ENCODE measurements at regions not wholly inside any gene's neighbourhood (a gene's known extent, or its start where the extent isn't known, plus 50 kb on each side); places are given as distances from the start of the nearest gene placed in this dataset.
"Not testable (repeated sequence)": the region's sequence is repeated elsewhere in the genome, so short reads cannot be mapped to it uniquely, and the experiment has no call there.

DNA sequence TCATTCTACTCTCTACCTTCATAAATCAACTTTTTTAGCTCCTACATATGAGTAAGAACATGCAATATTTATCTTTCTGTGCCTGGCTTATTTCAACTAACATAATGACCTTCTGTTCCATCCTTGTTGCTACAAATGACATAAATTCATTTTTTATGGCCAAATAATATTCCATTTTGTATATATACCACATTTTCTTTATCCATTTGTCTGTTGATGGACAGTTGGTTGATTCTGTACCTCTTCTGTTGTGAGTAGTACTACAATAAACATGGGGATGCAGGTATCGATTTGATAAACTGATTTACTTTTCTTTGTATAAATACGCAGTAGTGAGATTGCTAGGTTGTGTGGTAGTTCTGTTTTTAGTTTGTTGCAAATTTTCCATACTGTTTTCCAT, 279.5 kb upstream of the NFIA start:
- no peaks in the 10 kb centered on the region for H3K27me3 ChIP-seq
- H3K9me3 ChIP-seq: no peaks in the 10 kb centered on the region
- no peaks in the 10 kb centered on the region for H3K36me3 ChIP-seq
- H3K4me1 ChIP-seq (ENCODE audit: control insufficient read depth in 1 of 2, insufficient read depth in 1 of 2, low read depth in 1 of 2, low read length in 1 of 2): no peaks in the 10 kb centered on the region
- TF ChIP-seq, protein P1, sequence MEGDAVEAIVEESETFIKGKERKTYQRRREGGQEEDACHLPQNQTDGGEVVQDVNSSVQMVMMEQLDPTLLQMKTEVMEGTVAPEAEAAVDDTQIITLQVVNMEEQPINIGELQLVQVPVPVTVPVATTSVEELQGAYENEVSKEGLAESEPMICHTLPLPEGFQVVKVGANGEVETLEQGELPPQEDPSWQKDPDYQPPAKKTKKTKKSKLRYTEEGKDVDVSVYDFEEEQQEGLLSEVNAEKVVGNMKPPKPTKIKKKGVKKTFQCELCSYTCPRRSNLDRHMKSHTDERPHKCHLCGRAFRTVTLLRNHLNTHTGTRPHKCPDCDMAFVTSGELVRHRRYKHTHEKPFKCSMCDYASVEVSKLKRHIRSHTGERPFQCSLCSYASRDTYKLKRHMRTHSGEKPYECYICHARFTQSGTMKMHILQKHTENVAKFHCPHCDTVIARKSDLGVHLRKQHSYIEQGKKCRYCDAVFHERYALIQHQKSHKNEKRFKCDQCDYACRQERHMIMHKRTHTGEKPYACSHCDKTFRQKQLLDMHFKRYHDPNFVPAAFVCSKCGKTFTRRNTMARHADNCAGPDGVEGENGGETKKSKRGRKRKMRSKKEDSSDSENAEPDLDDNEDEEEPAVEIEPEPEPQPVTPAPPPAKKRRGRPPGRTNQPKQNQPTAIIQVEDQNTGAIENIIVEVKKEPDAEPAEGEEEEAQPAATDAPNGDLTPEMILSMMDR (IDR thresholded peaks at IDR 0.05): no peak
- no peak overlapping the region for H3K4me3 ChIP-seq (ENCODE audit: low read depth in 1 of 2, low read length in 1 of 2)
- no peak overlapping the region for H3K27ac ChIP-seq

DNA sequence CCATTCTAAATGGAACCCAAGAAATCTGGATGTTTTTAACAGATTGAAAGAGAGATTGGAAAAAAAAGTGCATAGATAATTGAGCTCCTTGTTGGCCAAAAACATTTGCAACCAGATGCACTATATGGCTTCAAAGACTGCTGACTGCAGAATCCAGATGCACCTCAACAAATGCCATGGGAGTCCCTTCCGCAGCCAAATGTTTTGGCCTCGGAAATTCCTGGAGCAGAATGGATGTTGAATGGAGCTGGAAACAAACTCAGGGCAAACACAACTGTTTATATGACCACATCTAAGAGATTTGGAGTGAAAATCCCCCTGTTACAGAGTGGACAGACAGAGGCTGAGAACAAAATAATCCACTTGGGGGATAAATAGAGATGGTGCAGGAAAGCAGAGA, 285.0 kb upstream of the NFIA start:
- TF ChIP-seq, protein P1 (IDR thresholded peaks at IDR 0.05): no peak
- Histone ChIP-seq H3K4me1 (ENCODE audit: control insufficient read depth in 1 of 2, insufficient read depth in 1 of 2, low read depth in 1 of 2, low read length in 1 of 2) (no peaks in the 10 kb centered on the region), H3K36me3 (no peaks in the 10 kb centered on the region), H3K4me3 (ENCODE audit: low read depth in 1 of 2, low read length in 1 of 2) (no peak overlapping the region), H3K9me3 (no peaks in the 10 kb centered on the region), H3K27me3 (no peaks in the 10 kb centered on the region), H3K27ac (no peak overlapping the region)

DNA sequence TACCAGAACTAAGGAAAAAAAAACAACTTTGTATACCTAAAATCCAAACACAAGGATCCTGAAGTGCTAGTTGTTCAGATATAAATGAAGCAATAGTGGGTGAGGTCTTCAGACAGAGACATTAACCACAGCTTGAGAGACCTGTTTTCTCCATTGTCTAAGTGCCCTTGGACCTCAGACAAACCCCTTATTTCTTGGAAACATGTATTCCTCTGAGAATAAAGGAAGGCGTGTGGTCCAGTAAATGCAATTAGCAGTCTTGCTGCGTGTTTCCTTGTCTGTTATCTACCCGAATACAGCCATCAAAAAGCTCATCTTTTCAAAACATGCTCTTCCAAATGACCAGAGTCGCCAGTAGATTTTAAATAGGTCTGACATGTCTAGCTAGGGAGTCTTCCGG, 291.1 kb upstream of the NFIA start:
- Histone ChIP-seq H3K36me3 (no peaks in the 10 kb centered on the region), H3K27ac (no peak overlapping the region), H3K4me3 (ENCODE audit: low read depth in 1 of 2, low read length in 1 of 2) (no peak overlapping the region), H3K9me3 (no peaks in the 10 kb centered on the region), H3K4me1 (ENCODE audit: control insufficient read depth in 1 of 2, insufficient read depth in 1 of 2, low read depth in 1 of 2, low read length in 1 of 2) (no peaks in the 10 kb centered on the region), H3K27me3 (no peaks in the 10 kb centered on the region)
- TF ChIP-seq, protein P1 (IDR thresholded peaks at IDR 0.05): no peak

DNA sequence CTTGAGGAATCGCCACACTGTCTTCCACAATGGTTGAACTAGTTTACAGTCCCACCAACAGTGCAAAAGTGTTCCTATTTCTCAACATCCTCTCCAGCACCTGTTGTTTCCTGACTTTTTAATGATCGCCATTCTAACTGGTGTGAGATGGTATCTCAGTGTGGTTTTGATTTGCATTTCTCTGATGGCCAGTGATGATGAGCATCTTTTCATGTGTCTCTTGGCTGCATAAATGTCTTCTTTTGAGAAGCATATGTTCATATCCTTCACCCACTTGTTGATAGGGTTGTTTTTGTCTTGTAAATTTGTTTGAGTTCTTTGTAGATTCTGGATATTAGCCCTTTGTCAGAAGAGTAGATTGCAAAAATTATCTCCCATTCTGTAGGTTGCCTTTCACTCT, 309.3 kb upstream of the NFIA start:
- not testable (repeated sequence) for H3K4me1 ChIP-seq (ENCODE audit: control insufficient read depth in 1 of 2, insufficient read depth in 1 of 2, low read depth in 1 of 2, low read length in 1 of 2); H3K4me3 ChIP-seq (ENCODE audit: low read depth in 1 of 2, low read length in 1 of 2); H3K27me3 ChIP-seq; H3K27ac ChIP-seq; H3K9me3 ChIP-seq; H3K36me3 ChIP-seq

DNA sequence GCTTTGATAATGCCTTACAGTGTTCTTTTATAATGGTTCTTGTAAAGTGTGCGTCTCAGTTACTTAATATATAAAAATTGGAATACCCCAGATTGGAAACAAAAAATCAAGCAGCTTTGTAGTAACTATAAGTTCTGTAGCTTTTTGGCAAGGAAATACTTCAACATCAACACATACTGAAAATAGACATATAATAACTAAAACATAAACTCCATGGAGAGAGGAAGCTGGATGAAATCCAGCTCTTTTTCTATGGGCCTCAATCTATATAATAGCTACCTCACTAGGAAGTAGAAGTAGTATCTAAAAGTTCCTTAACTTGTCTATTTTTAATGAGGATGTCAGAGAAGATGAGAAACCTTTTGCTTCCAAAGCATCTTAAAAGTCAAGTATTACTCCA, 313.3 kb upstream of the NFIA start:
- TF ChIP-seq, protein P1 (IDR thresholded peaks at IDR 0.05): no peak

DNA sequence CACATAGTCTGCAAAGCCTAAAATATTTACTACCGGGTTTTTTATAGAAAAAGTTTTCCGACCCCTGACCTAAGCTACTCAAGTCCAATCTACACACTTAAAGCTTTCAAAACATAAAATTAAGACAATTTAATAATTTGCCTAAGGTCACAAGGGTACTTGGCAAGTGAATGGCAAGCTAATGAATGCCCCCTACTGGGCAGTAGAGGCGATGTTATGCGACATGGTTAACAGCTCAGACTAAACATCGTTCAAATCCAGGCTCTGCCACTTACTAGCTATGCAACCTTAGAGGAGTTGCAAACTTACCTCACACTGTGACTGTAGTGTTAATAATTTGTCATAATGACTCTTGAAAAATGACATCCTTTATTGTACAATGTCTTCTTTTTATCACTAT, 317.2 kb upstream of the NFIA start:
- no peaks in the 10 kb centered on the region for H3K27me3 ChIP-seq
- no peak overlapping the region for H3K4me3 ChIP-seq (ENCODE audit: low read depth in 1 of 2, low read length in 1 of 2)
- TF ChIP-seq, protein P1 (IDR thresholded peaks at IDR 0.05): no peak
- no peaks in the 10 kb centered on the region for H3K4me1 ChIP-seq (ENCODE audit: control insufficient read depth in 1 of 2, insufficient read depth in 1 of 2, low read depth in 1 of 2, low read length in 1 of 2)
- H3K36me3 ChIP-seq: no peaks in the 10 kb centered on the region
- no peak overlapping the region for H3K27ac ChIP-seq
- H3K9me3 ChIP-seq: no peaks in the 10 kb centered on the region

More for the DNA sequence above, 313.3 kb upstream of the NFIA start:
- H3K27ac ChIP-seq: no peak overlapping the region
- no peak overlapping the region for H3K4me3 ChIP-seq (ENCODE audit: low read depth in 1 of 2, low read length in 1 of 2)
- no peaks in the 10 kb centered on the region for H3K27me3 ChIP-seq
- no peaks in the 10 kb centered on the region for H3K36me3 ChIP-seq
- no peaks in the 10 kb centered on the region for H3K9me3 ChIP-seq
- no peaks in the 10 kb centered on the region for H3K4me1 ChIP-seq (ENCODE audit: control insufficient read depth in 1 of 2, insufficient read depth in 1 of 2, low read depth in 1 of 2, low read length in 1 of 2)
